Pons (tissue), 1 donor: ENCODE measurements at regions not wholly inside any gene's neighbourhood (a gene's known extent, or its start where the extent isn't known, plus 50 kb on each side); places are given as distances from the start of the nearest gene placed in this dataset.

Source experiments
- DNase-seq: peaks from one replicate; pipeline ENCODE4 v3.0.0-alpha.2; 2016; ENCODE audit warnings: low spot score

- DNase-seq: no peak
Observed at GRCh38 chr18:47331641-47332040, 80.2 kb upstream of the SKOR2 start.

GRCh38 chr18:47331026-47331425 is 79.6 kb upstream of the SKOR2 start:
- DNase-seq: no peak

GRCh38 chr18:47323158-47323557 is 71.7 kb upstream of the SKOR2 start:
- DNase-seq: no peak

GRCh38 chr18:47321815-47322214 is 70.4 kb upstream of the SKOR2 start:
- DNase-seq: no peak

- no peak for DNase-seq
Observed at GRCh38 chr18:47317824-47318508, 66.5 kb upstream of the SKOR2 start.

- no peak for DNase-seq
Observed at GRCh38 chr18:47316924-47317323, 65.5 kb upstream of the SKOR2 start.

- DNase-seq: peak; percentile 45
Observed at GRCh38 chr18:47313901-47314300, 62.4 kb upstream of the SKOR2 start.

GRCh38 chr18:47311585-47311984 is 60.1 kb upstream of the SKOR2 start:
- no peak for DNase-seq
